Ovary (tissue), 3 donors: ENCODE measurements at regions not wholly inside any gene's neighbourhood (a gene's known extent, or its start where the extent isn't known, plus 50 kb on each side); places are given as distances from the start of the nearest gene placed in this dataset.

Experiments used
- CTCF ChIP-seq, 3 donors: fragments of 450-650 bp in 2 of 3; fragments of 200-600 bp in 1 of 3; IDR thresholded peaks; one replicate each; pipeline versions ENCODE4 v1.5.1 to v1.8.0; 2016 to 2022; ENCODE audit warnings: antibody characterized with exemption in 3 of 3, mild to moderate bottlenecking in 1 of 3
- EP300 ChIP-seq: sonication (generic); formaldehyde crosslinking; IDR thresholded peaks from one replicate; pipeline ENCODE4 v1.6.1; 2017; ENCODE audit warnings: antibody characterized with exemption
- donor health status: DM: no; HTN: no; CAD: no.

- TF ChIP-seq CTCF (IDR thresholded peaks at IDR 0.05) = no peak
- TF ChIP-seq EP300 = no peak
These were observed 469.1 kb upstream of the MAP3K7 start for GRCh38 chr6:91055959-91056358.
